Large intestine (tissue), 3 donors: ENCODE measurements at regions not wholly inside any gene's neighbourhood (a gene's known extent, or its start where the extent isn't known, plus 50 kb on each side); places are given as distances from the start of the nearest gene placed in this dataset.
A peak's percentile ranks its signal among the peaks of the same experiment; 100 is the strongest.

Experiments
- DNase-seq, 2 donors: peaks; one replicate each; pipeline versions ENCODE4 v3.0.0 to v3.0.0-alpha.2; 2013
- H3K27ac ChIP-seq: one replicate; pipeline ENCODE4 v1.5.1; 2013; ENCODE audit warnings: low read length
- H3K27me3 ChIP-seq: 2 replicates; pipeline ENCODE4 v1.6.1; 2013; ENCODE audit warnings: low read length; ENCODE audit not compliant: control insufficient read depth, insufficient read depth
- H3K36me3 ChIP-seq: 2 replicates; pipeline ENCODE4 v1.6.1; 2013; ENCODE audit warnings: low read length; ENCODE audit not compliant: control insufficient read depth, insufficient read depth
- H3K4me1 ChIP-seq: one replicate; pipeline ENCODE4 v1.6.1; 2013; ENCODE audit warnings: low read length; ENCODE audit not compliant: control insufficient read depth, insufficient read depth
- H3K4me3 ChIP-seq: one replicate; pipeline ENCODE4 v1.5.1; 2013; ENCODE audit warnings: low read length
- H3K9me3 ChIP-seq: one replicate; pipeline ENCODE4 v1.6.1; 2013; ENCODE audit warnings: mild to moderate bottlenecking, low read depth, low read length, moderate library complexity; ENCODE audit not compliant: control insufficient read depth
- WGBS: methylation state at CpG from one replicate; pipeline ENCODE4 v1.1.5; 2013; ENCODE audit warnings: low lambda C conversion rate; ENCODE audit not compliant: insufficient coverage; 5-methylcytosine and 5-hydroxymethylcytosine counted together

DNA sequence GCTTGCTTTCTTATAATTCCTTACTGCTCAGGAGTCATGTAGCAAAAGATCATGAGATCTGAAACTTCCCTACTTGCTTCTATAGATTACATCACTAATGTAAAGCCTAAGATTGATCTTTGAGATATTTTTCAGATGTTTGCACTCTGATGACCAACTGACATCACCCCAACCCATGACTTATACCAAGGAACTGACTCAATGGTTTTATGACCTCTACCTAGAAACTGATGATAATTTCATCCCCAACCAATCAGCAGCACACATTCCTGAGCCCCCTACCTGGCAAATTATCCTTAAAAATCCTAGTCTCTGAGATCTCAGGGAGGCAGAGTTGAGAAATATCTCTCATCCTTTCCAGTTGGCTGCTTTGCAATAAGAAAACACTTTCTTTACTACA is 122.3 kb upstream of the CAMK1G start:
- Histone ChIP-seq H3K9me3 (peaks cover 4% of the 10 kb centered on the region), H3K4me3 (no peak overlapping the region), H3K36me3 (no peaks in the 10 kb centered on the region), H3K27ac (no peak overlapping the region), H3K4me1 (peaks cover 13% of the 10 kb centered on the region), H3K27me3 (no peaks in the 10 kb centered on the region)
- no peak for DNase-seq

DNA sequence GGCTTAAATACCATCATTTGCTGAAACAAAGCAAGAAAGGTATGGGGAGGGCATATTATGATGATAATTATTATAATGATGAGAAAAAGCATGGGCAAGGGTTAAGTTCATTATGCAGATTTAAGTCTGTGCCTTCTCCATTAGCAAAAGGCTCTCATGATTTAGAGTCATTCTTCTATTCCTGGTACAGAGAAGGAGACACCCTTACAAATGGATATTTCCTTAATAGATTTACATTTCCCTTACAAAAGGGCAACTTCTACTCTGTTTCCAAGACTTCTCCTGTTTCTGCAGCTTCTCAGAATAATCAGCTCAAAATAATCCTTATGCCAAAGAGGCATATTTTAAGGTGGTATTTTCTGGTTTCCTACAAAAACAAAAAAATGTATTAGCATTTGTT is 121.1 kb upstream of the CAMK1G start:
- Histone ChIP-seq H3K4me3 (no peak overlapping the region), H3K36me3 (no peaks in the 10 kb centered on the region), H3K9me3 (peaks cover 4% of the 10 kb centered on the region), H3K4me1 (peaks cover 5% of the 10 kb centered on the region), H3K27me3 (peaks cover 2% of the 10 kb centered on the region), H3K27ac (no peak overlapping the region)
- DNase-seq, result no peak

DNA sequence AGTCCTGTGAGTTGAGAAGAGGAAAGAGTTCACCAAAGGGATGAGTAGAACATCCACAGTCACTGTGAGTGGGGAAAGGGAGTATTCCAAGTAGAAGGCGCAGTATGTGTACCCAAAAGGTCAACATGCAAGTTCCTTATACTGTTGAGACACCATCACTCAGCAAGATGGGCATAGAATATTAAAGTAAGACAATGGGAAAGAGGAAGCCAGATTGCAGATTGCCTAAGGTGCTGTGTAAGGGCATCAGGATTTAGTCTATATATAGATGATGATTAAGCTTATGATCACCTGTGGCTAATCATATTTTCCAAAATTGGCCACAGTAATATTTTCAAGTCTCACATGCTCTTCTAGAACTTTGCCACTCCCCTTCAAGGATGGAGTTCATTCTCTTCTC is 120.1 kb upstream of the CAMK1G start:
- no peaks in the 10 kb centered on the region for H3K36me3 ChIP-seq
- WGBS, result no CpG with 5 or more reads among the region's 1 CpG
- H3K9me3 ChIP-seq, result peaks cover 4% of the 10 kb centered on the region

DNA sequence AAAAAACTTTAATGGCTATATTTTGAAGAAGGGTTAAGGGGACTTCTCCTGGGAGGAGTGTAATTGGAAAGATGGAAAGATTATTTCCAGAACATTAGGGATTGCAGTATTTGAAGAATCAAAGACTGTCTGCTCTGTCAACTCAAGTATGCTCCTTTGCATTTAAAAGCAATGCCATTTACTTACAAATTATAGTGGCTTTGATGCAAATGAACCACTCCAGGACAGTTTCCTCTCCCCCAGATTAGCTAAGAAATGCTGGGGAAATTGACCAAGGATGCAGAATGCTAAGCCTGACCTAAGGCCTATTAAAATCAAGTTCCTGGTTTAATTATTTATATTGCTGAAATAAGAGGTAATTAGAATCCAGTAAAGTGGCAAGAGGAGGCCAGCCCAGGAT is 110.5 kb upstream of the CAMK1G start:
- no peak for DNase-seq
- Histone ChIP-seq H3K36me3 (no peaks in the 10 kb centered on the region), H3K4me1 (no peaks in the 10 kb centered on the region)

More for the DNA sequence above, 120.1 kb upstream of the CAMK1G start:
- peaks cover 2% of the 10 kb centered on the region for H3K27me3 ChIP-seq
- H3K4me1 ChIP-seq, result no peaks in the 10 kb centered on the region
- no peak overlapping the region for H3K27ac ChIP-seq
- no peak overlapping the region for H3K4me3 ChIP-seq
- no peak for DNase-seq

DNA sequence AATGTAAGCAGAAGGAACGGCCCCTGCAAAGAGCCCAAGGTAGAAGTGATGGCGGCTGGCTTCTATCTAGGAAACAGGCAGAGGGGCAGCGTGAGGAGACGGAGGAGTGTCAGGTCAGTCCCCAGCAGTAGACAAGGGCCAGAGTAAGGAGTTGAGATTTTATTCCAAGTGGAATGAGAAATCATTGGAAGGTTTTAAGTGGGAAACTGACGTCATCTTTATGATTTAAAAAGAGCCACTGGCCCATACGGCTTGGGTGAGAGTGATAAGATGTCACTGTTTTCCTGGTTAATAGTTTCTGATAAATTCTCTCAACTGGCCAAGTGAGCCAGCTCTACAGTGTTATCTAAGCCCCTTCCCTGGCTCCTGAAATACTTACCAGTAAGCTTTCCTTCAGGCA is 103.2 kb upstream of the CAMK1G start:
- Histone ChIP-seq H3K27me3 (peaks cover 5% of the 10 kb centered on the region), H3K4me3 (no peak overlapping the region), H3K27ac (no peak overlapping the region), H3K36me3 (no peaks in the 10 kb centered on the region), H3K9me3 (no peaks in the 10 kb centered on the region), H3K4me1 (no peaks in the 10 kb centered on the region)
- DNase-seq, result no peak
- no CpG with 5 or more reads among the region's 6 CpGs for WGBS

More for the DNA sequence above, 110.5 kb upstream of the CAMK1G start:
- Histone ChIP-seq H3K27me3 (peaks cover 2% of the 10 kb centered on the region), H3K4me3 (no peak overlapping the region), H3K9me3 (no peaks in the 10 kb centered on the region), H3K27ac (no peak overlapping the region)

DNA sequence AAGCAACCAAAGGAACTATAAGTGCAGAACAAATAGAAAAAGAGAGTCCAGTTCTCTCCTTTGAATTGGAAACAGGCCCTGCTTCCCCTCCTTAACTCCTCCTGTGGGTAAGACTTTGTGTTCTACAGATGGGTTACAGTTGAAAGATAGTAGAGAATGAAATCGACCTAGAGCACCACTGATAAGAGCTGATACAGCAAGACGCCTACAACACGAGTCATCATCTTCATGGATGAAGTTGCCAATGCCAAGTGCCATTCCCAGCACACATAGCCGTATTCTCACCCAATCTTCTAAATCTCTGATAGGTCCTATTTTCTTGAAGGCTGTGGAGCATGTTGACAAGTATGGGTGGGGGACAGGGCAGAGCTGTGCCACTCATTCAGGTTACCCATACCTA is 99.8 kb upstream of the CAMK1G start:
- WGBS, result no CpG with 5 or more reads among the region's 4 CpGs

DNA sequence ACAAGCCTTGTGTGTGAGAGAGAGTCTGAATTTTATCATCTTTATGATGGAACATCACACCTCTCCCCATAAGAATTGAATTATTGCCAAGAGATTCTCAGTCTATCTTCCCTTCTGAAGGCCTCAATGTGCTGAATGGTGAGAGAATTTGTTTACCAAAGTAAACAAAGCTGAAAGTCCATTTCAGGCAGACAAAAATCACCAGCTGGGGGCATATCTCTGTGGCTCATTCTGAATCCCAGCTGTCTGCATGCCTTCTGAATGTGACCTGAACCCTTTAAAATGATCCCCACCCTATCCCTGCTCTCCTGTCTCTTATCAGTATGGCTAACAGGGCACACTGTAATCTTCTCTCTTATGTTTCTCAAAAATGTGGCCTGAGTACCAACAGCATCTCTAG is 99.1 kb upstream of the CAMK1G start:
- H3K4me1 ChIP-seq, result no peaks in the 10 kb centered on the region
- H3K9me3 ChIP-seq, result no peaks in the 10 kb centered on the region
- H3K27ac ChIP-seq, result no peak overlapping the region
- H3K4me3 ChIP-seq, result no peak overlapping the region
- no peaks in the 10 kb centered on the region for H3K36me3 ChIP-seq
- DNase-seq, result no peak
- H3K27me3 ChIP-seq, result no peaks in the 10 kb centered on the region

More for the DNA sequence above, 99.8 kb upstream of the CAMK1G start:
- Histone ChIP-seq H3K27me3 (no peaks in the 10 kb centered on the region), H3K4me3 (no peak overlapping the region), H3K4me1 (no peaks in the 10 kb centered on the region), H3K27ac (no peak overlapping the region), H3K9me3 (no peaks in the 10 kb centered on the region), H3K36me3 (no peaks in the 10 kb centered on the region)
- DNase-seq, result no peak

DNA sequence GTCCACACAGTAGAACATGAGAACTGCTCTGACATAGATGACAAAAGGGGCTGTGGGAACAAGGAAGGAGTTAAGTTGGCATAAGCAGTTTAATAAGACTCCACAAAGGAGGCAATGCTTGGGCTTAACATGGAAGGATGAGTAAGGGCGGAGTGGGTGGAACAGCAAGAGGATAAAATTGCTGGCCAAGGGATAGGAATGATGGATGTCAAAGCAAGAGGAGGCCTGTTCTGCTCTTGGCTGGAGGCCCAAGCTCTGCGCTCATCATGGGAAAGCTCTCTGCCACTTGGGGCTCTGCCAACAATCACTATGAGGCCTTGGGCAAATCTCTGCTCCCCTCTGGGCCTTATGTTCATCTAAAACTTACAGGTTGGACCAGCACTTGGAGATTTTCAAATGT is 98.3 kb upstream of the CAMK1G start:
- no peaks in the 10 kb centered on the region for H3K36me3 ChIP-seq
- no peak overlapping the region for H3K4me3 ChIP-seq
- peak; percentile 7 for DNase-seq
- H3K9me3 ChIP-seq, result no peaks in the 10 kb centered on the region
- WGBS, result 100% methylated on average over 1 of the region's 2 CpGs
- no peak overlapping the region for H3K27ac ChIP-seq
- no peaks in the 10 kb centered on the region for H3K4me1 ChIP-seq
- H3K27me3 ChIP-seq, result no peaks in the 10 kb centered on the region

DNA sequence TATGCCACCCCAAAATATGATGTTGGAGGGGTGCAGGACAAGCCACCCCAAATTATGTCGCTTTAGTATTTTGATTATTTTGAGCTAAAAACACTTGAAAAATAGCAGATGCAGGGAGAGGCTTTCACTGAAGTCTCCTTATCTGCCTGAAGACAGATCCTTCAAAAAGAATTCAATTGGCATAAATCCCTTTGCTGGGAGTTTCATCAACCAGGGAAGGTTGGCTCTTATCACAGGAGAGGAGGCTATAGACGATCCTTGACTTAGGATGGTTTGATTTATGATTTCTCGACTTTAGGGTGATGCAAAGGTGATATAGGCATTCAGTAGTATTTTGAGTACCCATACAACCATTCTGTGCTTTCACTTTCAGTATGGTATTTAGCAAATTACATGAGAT is 97.8 kb upstream of the CAMK1G start:
- Histone ChIP-seq H3K36me3 (no peaks in the 10 kb centered on the region), H3K4me3 (no peak overlapping the region), H3K9me3 (no peaks in the 10 kb centered on the region), H3K4me1 (no peaks in the 10 kb centered on the region), H3K27ac (no peak overlapping the region), H3K27me3 (no peaks in the 10 kb centered on the region)
- DNase-seq, result no peak
- no CpG with 5 or more reads among the region's 3 CpGs for WGBS

DNA sequence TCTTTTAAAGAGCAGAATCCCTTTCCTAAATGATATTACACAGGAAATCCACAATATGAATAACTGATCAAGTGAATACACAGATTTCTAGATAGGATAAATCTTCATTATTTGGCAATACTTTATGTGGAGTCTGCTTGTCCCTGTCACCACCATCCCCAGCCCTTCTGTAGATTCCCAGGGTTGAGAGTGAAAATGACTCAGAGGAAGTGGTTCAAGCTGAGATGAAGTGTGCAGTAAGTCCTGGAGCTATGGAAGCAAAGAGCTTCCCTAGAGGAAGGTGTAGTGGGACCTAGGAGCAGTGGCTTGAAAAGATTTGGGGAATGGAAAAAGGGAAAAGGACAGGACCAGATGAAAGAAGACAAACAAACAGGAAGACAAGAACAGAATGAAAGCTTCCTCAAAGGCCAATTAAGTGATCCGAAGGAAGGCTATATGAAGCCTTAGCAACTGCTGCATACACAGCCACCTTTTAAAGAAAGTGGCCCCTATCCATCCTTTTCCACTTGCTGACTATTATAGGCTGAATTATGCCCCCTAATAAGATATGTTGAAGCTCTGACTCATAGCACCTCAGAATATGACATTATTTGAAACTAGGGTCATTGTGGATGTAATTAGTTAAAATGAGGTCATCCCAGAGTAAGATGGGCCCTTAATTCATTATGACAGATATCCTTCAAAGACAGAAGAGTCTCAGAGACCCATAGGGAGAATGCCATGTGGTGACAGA is 96.5 kb upstream of the CAMK1G start:
- Histone ChIP-seq H3K27ac (no peak overlapping the region), H3K36me3 (no peaks in the 10 kb centered on the region), H3K9me3 (no peaks in the 10 kb centered on the region), H3K4me3 (no peak overlapping the region), H3K4me1 (no peaks in the 10 kb centered on the region), H3K27me3 (no peaks in the 10 kb centered on the region)
- WGBS, result no CpG with 5 or more reads among the region's 1 CpG
- no peak for DNase-seq

DNA sequence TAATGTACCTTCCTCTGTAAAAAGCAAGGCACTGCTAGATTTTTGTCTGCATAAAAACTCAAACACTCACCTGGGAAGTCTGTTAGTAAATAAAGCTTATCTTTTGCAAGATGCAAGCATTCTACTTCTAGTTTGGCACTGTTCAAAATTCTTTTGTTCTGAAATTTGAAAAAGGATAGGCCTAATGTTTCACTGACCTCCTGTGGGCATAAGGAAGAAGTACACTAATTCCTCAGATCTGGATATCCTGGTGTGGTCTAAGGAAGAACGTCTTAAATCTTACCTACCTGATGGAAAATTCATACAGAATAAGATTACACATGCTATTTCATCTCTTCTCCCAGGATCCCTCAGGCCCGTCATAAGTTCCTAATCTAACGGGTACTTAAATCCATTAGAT is 93.5 kb upstream of the CAMK1G start:
- Histone ChIP-seq H3K9me3 (no peaks in the 10 kb centered on the region), H3K27me3 (no peaks in the 10 kb centered on the region), H3K4me1 (no peaks in the 10 kb centered on the region), H3K36me3 (no peaks in the 10 kb centered on the region), H3K27ac (no peak overlapping the region), H3K4me3 (no peak overlapping the region)
- no peak for DNase-seq
- no CpG with 5 or more reads among the region's 3 CpGs for WGBS
